HepG2 (cell line): ENCODE measurements at regions not wholly inside any gene's neighbourhood (a gene's known extent, or its start where the extent isn't known, plus 50 kb on each side); places are given as distances from the start of the nearest gene placed in this dataset.

ENCODE experiments used
- CBX2 ChIP-seq, 2 experiments: fragments of 200-600 bp in 1 of 2; sonication (generic); formaldehyde crosslinking in 1 of 2; IDR thresholded peaks; 2 replicates each; pipeline versions ENCODE4 v1.7.0 to v1.8.1; 2018 to 2022; ENCODE audit warnings: low read depth in 2 of 2, low read length in 1 of 2, mild to moderate bottlenecking in 1 of 2, missing genetic modification reagents in 1 of 2
- FOSL1 ChIP-seq: sonication (generic); formaldehyde crosslinking; IDR thresholded peaks from 2 replicates; pipeline ENCODE4 v1.9.0; 2021; ENCODE audit warnings: missing genetic modification reagents, borderline replicate concordance
- GATAD2A ChIP-seq: IDR thresholded peaks from 2 replicates; pipeline ENCODE4 v1.6.1; 2016
- GTF2F1 ChIP-seq: fragments of 150-350 bp; IDR thresholded peaks from 2 replicates; pipeline ENCODE4 v1.6.1; 2014; ENCODE audit warnings: low read length
- HOXA3 ChIP-seq: sonication (generic); formaldehyde crosslinking; IDR thresholded peaks from 2 replicates; pipeline ENCODE4 v1.5.0; 2020; ENCODE audit warnings: missing genetic modification reagents
- SKI ChIP-seq: fragments of 450-650 bp; IDR thresholded peaks from one replicate; pipeline ENCODE4 v1.6.1; 2018; ENCODE audit warnings: mild to moderate bottlenecking; ENCODE audit not compliant: partially characterized antibody
- SRF ChIP-seq: IDR thresholded peaks from 2 replicates; pipeline ENCODE4 v1.6.1; 2011; ENCODE audit warnings: mild to moderate bottlenecking, low read depth, low read length, moderate library complexity
- SRSF9 ChIP-seq: fragments of 200-400 bp; formaldehyde crosslinking; IDR thresholded peaks from 2 replicates; pipeline ENCODE4 v1.6.1; 2018; ENCODE audit warnings: borderline replicate concordance, mild to moderate bottlenecking, low read depth, low read length; ENCODE audit not compliant: insufficient read depth, poor library complexity, severe bottlenecking
- SSRP1 ChIP-seq: IDR thresholded peaks from 2 replicates; pipeline ENCODE4 v1.6.1; 2016; ENCODE audit warnings: control low read depth
- TOPORS ChIP-seq: sonication (generic); formaldehyde crosslinking; IDR thresholded peaks from 2 replicates; pipeline ENCODE4 v1.8.0; 2023; ENCODE audit warnings: mild to moderate bottlenecking, missing genetic modification reagents
- ZNF101 ChIP-seq: sonication (generic); formaldehyde crosslinking; IDR thresholded peaks from 2 replicates; pipeline ENCODE4 v1.4.0; 2020; ENCODE audit warnings: mild to moderate bottlenecking, low read depth, missing genetic modification reagents, borderline replicate concordance
- ZNF234 ChIP-seq: sonication (generic); formaldehyde crosslinking; conservative IDR thresholded peaks from 2 replicates; pipeline ENCODE4 v1.5.1; 2020; ENCODE audit warnings: mild to moderate bottlenecking, missing genetic modification reagents
- ZNF331 ChIP-seq: sonication (generic); formaldehyde crosslinking; IDR thresholded peaks from 2 replicates; pipeline ENCODE4 v1.4.0; 2020; ENCODE audit warnings: missing genetic modification reagents
- ZNF350 ChIP-seq: sonication (generic); formaldehyde crosslinking; IDR thresholded peaks from 2 replicates; pipeline ENCODE4 v1.4.0; 2020; ENCODE audit warnings: mild to moderate bottlenecking, low read depth, missing genetic modification reagents, borderline replicate concordance
- ZNF644 ChIP-seq: IDR thresholded peaks from 2 replicates; pipeline ENCODE4 v1.6.1; 2016; ENCODE audit warnings: low read depth
- ZNF678 ChIP-seq: sonication (generic); formaldehyde crosslinking; IDR thresholded peaks from 2 replicates; pipeline ENCODE4 v1.4.0; 2020; ENCODE audit warnings: mild to moderate bottlenecking, missing genetic modification reagents
- ZNF782 ChIP-seq: sonication (generic); formaldehyde crosslinking; IDR thresholded peaks from 2 replicates; pipeline ENCODE4 v1.4.0; 2020; ENCODE audit warnings: missing genetic modification reagents, mild to moderate bottlenecking, borderline replicate concordance
- ZSCAN29 ChIP-seq: sonication (generic); formaldehyde crosslinking; conservative IDR thresholded peaks from 2 replicates; pipeline ENCODE4 v1.4.0; 2020; ENCODE audit warnings: mild to moderate bottlenecking, missing genetic modification reagents
- TF ChIP-seq, protein P1 (sequence below): sonication (generic); formaldehyde crosslinking; IDR thresholded peaks from 2 replicates; pipeline ENCODE4 v1.8.1; 2023; ENCODE audit warnings: missing genetic modification reagents, inconsistent platforms, borderline replicate concordance
- TF ChIP-seq, protein P2 (sequence below): sonication (generic); formaldehyde crosslinking; IDR thresholded peaks from 2 replicates; pipeline ENCODE4 v1.9.0; 2021; ENCODE audit warnings: missing genetic modification reagents, mild to moderate bottlenecking, borderline replicate concordance
- TF ChIP-seq, protein P3 (sequence below): sonication (generic); formaldehyde crosslinking; IDR thresholded peaks from 2 replicates; pipeline ENCODE4 v1.5.1; 2020; ENCODE audit warnings: mild to moderate bottlenecking, moderate library complexity, missing genetic modification reagents
- TF ChIP-seq, protein P4 (sequence below): IDR thresholded peaks from 2 replicates; pipeline ENCODE4 v1.6.1; 2016; ENCODE audit warnings: missing biosample characterization, missing genetic modification reagents, low read depth
- TF ChIP-seq, protein P5 (sequence below): sonication (generic); formaldehyde crosslinking; IDR thresholded peaks from 2 replicates; pipeline ENCODE4 v1.5.0; 2020; ENCODE audit warnings: mild to moderate bottlenecking, missing genetic modification reagents, moderate library complexity

DNA sequence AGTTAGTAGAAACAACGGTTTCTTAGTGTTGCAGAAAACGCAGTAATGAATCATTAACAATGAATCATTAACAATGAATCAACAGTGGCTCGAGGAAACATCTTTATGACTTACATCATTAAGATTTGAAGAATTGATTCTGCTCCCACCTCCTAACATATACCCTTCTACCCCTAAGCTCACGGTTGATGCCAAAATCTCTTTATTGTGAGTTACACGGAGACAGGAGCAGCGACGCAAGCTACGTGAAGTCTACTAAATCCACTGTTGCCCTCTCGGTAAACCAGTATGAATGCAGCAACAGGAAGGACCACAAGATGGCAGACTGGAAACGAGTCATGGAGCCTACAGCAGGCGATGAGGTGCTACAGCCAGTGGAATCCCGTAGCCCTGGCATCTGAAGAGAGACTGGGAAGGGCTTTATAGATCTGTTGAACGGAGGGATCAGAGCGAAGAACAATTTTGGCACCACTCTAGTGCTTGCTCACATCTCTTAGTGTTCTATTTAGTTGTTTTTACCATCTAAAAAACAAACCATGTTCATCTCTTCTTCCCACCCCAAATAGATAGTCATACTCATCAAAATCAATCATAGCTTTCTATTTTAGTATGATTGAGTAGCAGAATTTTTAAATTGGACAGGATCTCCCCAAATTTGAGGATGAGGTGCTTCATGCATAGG is 332.7 kb downstream of the DUSP6 start (continued):
- TF ChIP-seq, protein P1, sequence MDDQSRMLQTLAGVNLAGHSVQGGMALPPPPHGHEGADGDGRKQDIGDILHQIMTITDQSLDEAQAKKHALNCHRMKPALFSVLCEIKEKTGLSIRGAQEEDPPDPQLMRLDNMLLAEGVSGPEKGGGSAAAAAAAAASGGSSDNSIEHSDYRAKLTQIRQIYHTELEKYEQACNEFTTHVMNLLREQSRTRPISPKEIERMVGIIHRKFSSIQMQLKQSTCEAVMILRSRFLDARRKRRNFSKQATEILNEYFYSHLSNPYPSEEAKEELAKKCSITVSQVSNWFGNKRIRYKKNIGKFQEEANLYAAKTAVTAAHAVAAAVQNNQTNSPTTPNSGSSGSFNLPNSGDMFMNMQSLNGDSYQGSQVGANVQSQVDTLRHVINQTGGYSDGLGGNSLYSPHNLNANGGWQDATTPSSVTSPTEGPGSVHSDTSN (CRISPR knock-in tag) = no peak
- no peak for TF ChIP-seq ZNF101 (CRISPR knock-in tag)
- TF ChIP-seq, protein P2, sequence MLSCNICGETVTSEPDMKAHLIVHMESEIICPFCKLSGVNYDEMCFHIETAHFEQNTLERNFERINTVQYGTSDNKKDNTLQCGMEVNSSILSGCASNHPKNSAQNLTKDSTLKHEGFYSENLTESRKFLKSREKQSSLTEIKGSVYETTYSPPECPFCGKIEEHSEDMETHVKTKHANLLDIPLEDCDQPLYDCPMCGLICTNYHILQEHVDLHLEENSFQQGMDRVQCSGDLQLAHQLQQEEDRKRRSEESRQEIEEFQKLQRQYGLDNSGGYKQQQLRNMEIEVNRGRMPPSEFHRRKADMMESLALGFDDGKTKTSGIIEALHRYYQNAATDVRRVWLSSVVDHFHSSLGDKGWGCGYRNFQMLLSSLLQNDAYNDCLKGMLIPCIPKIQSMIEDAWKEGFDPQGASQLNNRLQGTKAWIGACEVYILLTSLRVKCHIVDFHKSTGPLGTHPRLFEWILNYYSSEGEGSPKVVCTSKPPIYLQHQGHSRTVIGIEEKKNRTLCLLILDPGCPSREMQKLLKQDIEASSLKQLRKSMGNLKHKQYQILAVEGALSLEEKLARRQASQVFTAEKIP (CRISPR knock-in tag) = no peak
- TF ChIP-seq, protein P3, sequence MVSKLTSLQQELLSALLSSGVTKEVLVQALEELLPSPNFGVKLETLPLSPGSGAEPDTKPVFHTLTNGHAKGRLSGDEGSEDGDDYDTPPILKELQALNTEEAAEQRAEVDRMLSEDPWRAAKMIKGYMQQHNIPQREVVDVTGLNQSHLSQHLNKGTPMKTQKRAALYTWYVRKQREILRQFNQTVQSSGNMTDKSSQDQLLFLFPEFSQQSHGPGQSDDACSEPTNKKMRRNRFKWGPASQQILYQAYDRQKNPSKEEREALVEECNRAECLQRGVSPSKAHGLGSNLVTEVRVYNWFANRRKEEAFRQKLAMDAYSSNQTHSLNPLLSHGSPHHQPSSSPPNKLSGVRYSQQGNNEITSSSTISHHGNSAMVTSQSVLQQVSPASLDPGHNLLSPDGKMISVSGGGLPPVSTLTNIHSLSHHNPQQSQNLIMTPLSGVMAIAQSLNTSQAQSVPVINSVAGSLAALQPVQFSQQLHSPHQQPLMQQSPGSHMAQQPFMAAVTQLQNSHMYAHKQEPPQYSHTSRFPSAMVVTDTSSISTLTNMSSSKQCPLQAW (CRISPR knock-in tag) = no peak
- no peak for TF ChIP-seq ZSCAN29
- no peak for TF ChIP-seq ZNF678 (CRISPR knock-in tag)
- TF ChIP-seq ZNF331 = 0 out of 2 replicates have a peak, but pooled peaks have one; percentile 53
- TF ChIP-seq CBX2 (IDR thresholded peaks at IDR 0.05; ENCODE audit: low read depth, low read length) = no peak
- TF ChIP-seq CBX2 (CRISPR knock-in tag; IDR thresholded peaks at IDR 0.05; ENCODE audit: low read depth) = no peak
- TF ChIP-seq SSRP1 (CRISPR knock-in tag) = 0 out of 2 replicates have a peak, but pooled peaks have one; percentile 52
- TF ChIP-seq GATAD2A (CRISPR knock-in tag) = peak; percentile 33; the same call in 1 of the 2 replicates
- TF ChIP-seq ZNF350 (CRISPR knock-in tag) = no peak
- TF ChIP-seq, protein P4, sequence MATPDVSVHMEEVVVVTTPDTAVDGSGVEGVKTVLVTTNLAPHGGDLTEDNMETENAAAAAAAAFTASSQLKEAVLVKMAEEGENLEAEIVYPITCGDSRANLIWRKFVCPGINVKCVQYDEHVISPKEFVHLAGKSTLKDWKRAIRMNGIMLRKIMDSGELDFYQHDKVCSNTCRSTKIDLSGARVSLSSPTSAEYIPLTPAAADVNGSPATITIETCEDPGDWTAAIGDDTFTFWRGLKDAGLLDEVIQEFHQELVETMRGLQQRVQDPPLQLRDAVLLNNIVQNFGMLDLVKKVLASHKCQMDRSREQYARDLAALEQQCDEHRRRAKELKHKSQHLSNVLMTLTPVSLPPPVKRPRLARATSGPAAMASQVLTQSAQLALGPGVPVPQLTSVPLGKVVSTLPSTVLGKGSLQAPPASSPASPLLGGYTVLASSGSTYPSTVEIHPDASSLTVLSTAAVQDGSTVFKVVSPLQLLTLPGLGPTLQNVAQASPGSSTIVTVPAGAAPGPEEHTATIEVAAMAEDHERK = no peak
- TF ChIP-seq SRF = no peak
- no peak for TF ChIP-seq ZNF234 (CRISPR knock-in tag)
- TF ChIP-seq, protein P5, sequence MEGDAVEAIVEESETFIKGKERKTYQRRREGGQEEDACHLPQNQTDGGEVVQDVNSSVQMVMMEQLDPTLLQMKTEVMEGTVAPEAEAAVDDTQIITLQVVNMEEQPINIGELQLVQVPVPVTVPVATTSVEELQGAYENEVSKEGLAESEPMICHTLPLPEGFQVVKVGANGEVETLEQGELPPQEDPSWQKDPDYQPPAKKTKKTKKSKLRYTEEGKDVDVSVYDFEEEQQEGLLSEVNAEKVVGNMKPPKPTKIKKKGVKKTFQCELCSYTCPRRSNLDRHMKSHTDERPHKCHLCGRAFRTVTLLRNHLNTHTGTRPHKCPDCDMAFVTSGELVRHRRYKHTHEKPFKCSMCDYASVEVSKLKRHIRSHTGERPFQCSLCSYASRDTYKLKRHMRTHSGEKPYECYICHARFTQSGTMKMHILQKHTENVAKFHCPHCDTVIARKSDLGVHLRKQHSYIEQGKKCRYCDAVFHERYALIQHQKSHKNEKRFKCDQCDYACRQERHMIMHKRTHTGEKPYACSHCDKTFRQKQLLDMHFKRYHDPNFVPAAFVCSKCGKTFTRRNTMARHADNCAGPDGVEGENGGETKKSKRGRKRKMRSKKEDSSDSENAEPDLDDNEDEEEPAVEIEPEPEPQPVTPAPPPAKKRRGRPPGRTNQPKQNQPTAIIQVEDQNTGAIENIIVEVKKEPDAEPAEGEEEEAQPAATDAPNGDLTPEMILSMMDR (CRISPR knock-in tag) = peak; percentile 94
- TF ChIP-seq GTF2F1 = no peak
- no peak for TF ChIP-seq ZNF782 (CRISPR knock-in tag)
- no peak for TF ChIP-seq FOSL1 (CRISPR knock-in tag)
- no peak for TF ChIP-seq TOPORS
- TF ChIP-seq SRSF9 = no peak
- peak; percentile 72; the same call in 1 of the 2 replicates for TF ChIP-seq ZNF644 (CRISPR knock-in tag)
- no peak for TF ChIP-seq HOXA3 (CRISPR knock-in tag)
- no peak for TF ChIP-seq SKI
